ENCODE measurements at regions not wholly inside any gene's neighbourhood (a gene's known extent, or its start where the extent isn't known, plus 50 kb on each side); places are given as distances from the start of the nearest gene placed in this dataset.

DNA sequence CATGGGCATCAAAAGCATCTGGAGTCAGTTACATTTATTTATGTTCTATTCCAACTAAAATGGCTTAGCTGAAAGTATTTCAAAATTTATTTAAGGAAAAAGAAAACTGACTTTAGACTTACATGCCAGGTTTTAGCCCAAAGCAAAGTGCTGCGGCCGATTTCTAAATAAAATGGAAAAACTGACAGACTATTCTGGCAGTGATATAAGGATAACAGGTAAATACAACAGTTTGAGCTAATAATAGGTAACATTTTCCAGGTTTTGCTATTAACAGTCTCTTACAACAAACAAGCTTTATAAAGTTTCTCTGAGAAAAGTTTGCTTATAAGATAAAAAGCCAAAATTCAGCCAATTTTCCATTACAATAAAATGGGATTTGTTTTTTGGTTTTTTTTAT lies 937.2 kb upstream of the FLRT2 start:
- no peak for DNase-seq

- no peak for DNase-seq
Observed at GRCh38 chr14:84610086-84610485, 919.9 kb upstream of the FLRT2 start.

GRCh38 chr14:84622357-84622756 lies 907.6 kb upstream of the FLRT2 start:
- DNase-seq, result no peak

- DNase-seq, result no peak
Observed at GRCh38 chr14:84643446-84643845, 886.5 kb upstream of the FLRT2 start.

- DNase-seq, result no peak
Observed at GRCh38 chr14:84646786-84647500, 883.0 kb upstream of the FLRT2 start.

DNA sequence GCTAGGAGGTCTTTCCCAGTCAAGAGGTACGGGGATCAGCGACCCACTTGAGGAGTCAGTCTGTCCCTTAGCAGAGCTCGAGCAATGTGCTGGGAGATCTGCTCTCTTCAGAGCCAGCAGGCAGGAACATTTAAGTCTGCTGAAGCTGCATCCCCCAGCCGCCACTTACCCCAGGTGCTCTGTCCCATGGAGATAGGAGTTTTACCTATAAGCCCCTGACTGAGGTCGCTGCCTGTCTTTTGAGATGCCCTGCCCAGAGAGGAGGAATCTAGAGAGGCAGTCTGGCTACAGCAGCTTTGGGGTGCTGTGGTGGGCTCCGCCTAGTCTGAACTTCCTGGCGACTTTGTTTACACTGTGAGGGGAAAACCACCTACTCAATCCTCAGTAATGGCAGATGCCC lies 874.9 kb upstream of the FLRT2 start:
- DNase-seq, result no peak

- no peak for DNase-seq
Observed at GRCh38 chr14:84657911-84658310, 872.0 kb upstream of the FLRT2 start.

- DNase-seq, result no peak
Observed at GRCh38 chr14:84670796-84671195, 859.1 kb upstream of the FLRT2 start.

GRCh38 chr14:84671776-84672175 lies 858.2 kb upstream of the FLRT2 start:
- no peak for DNase-seq

GRCh38 chr14:84674636-84675035 lies 855.3 kb upstream of the FLRT2 start:
- DNase-seq, result no peak

GRCh38 chr14:84686550-84686949 lies 843.4 kb upstream of the FLRT2 start:
- DNase-seq, result no peak

DNA sequence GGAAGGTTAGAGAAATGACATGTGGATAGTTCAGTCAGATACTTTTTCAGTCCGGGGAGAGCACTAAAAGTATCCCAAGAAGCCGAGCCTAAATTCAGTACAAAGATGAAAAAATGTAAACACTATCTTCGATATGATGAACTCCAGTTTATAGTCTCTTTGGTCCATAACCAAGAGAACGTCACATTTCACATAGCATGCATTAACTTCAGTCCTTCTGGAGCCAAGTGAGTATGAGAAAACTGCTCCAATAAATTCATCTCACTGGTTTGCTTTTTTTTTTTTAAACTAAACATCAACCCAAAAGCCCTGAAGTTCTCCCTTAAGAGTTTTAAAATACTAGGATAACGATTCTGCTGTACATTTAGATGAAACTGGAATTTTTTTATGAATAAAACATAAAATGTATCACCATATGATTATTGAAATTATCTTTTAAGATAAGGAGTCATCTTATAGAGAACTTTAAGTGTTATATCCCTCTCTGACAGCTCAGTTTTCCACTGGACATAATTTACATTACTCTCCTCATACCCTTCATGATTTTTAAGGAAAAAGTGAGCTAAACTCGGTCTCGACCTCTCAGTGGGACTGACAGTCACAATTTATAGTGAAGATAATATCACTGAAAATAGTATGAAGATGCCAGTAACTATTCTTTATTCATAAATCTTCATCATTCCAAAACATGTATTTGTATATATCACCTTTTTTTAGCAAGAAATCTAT lies 841.5 kb upstream of the FLRT2 start:
- DNase-seq, result no peak

DNA sequence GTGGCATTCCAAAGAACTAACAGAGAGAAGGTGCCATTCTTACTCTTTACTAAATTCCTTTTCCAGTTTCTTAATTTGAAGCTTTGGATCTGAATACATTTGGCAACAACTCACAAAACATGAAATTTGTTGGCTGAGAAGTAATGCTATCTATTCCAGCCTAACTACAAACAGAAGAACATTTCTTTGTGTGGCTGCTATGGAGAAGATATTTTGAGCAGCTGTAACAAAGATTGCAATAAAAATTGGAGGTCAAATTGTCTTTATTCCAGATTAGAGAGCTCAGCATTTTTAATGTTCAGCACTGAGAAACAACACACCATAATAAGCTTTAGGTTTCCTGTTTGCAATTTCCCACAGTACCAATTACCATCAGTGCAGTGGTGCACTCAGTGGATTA lies 835.8 kb upstream of the FLRT2 start:
- DNase-seq, result no peak

DNA sequence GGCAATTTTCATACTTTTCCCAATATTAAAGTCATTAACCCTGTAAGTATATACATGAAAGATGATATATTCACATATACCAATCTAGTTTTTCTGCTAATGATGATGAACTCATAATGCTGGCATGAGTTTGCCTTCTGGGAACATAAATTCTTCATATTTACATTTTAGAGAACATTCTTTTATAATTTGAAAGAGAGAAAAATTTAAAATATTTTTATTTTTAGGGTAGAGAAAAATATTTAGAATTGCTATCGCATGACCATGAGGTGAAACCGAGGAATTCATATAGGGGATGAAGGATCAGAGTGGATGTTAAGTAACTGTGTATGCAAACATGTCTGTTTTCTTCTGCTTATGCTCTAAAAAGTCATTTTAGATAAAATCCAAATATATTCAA lies 825.3 kb upstream of the FLRT2 start:
- DNase-seq, result no peak

GRCh38 chr14:84707830-84708229 lies 822.1 kb upstream of the FLRT2 start:
- no peak for DNase-seq

GRCh38 chr14:84708865-84709264 lies 821.1 kb upstream of the FLRT2 start:
- DNase-seq, result no peak

DNA sequence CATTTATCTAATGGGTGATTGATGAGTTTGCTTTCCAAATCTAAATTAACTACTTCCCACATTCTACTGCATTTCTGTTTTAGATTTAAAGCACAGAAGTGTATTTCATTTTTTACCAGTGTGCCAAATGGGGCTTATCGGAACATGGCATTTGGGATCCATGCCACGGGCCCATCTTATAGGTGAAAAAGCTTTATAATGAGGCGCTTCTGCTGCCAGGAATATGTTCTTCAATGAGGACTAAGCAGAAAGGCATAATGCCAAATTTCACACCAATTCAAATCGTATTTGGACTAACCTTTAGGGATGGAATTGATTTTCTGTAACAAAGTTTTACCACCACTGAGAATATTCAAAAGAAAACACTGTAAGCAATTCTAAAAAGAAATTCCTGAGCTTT lies 803.5 kb upstream of the FLRT2 start:
- DNase-seq, result no peak

- no peak for DNase-seq
Observed at GRCh38 chr14:84749191-84749955, 780.6 kb upstream of the FLRT2 start.

DNA sequence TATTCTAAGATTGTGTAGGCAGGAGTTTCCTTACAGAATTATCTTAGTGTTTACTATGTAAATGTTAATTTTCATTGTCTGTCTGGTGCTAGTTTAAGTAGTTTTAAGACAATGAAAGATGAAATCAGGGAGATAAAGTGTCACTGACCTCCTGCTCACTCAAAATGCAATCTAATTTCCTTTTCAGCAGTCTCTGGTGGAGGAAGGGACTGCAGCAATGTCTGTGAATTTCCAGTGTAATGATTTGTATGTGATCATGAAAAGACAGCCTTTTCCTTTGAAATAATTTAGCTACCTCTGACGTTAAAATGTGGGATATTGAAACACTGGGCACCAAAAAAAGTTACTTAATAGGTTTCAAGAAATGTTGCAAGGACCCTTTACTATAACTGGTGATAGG lies 779.7 kb upstream of the FLRT2 start:
- no peak for DNase-seq

- no peak for DNase-seq
Observed at GRCh38 chr14:84750763-84751554, 779.0 kb upstream of the FLRT2 start.

DNA sequence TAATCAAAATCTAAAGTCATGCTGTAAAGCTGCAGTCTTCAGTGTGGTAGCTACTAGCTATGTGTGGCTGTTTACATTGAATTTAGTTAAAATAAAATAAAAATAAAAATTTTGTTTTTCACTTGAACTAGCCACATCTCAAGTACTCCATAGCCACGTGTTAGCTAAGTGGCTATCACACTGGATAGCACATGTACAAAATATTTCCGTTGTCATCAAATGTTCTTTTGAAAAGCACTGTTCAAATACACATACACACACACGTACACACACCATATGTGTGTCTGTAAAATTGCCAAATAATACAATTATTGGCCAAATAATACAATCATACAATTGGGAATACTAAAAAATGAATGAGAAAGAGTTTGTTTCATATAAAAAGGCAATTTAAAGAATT lies 778.2 kb upstream of the FLRT2 start:
- DNase-seq, result no peak

- DNase-seq, result no peak
Observed at GRCh38 chr14:84760489-84761126, 769.3 kb upstream of the FLRT2 start.

All from inflammatory macrophage (primary cell).